GM12875 (cell line): ENCODE measurements at regions not wholly inside any gene's neighbourhood (a gene's known extent, or its start where the extent isn't known, plus 50 kb on each side); places are given as distances from the start of the nearest gene placed in this dataset.

ENCODE experiments used
- H3K4me3 ChIP-seq: one replicate; pipeline ENCODE4 v1.5.1; 2011; ENCODE audit warnings: low read depth, low read length, control low read depth
- CTCF ChIP-seq: IDR thresholded peaks from 2 replicates; pipeline ENCODE4 v1.5.1; 2011; ENCODE audit warnings: low read depth, mild to moderate bottlenecking, control low read depth, inconsistent platforms, low read length, moderate library complexity, borderline replicate concordance; ENCODE audit not compliant: insufficient read depth

- TF ChIP-seq CTCF, result no peak
- no peak overlapping the region for H3K4me3 ChIP-seq
Measured at GRCh38 chr1:162983671-162984425, 85.3 kb upstream of the RGS4 start.

GRCh38 chr1:162982364-162982763, 86.8 kb upstream of the RGS4 start:
- no peak for TF ChIP-seq CTCF
- H3K4me3 ChIP-seq, result no peak overlapping the region

DNA sequence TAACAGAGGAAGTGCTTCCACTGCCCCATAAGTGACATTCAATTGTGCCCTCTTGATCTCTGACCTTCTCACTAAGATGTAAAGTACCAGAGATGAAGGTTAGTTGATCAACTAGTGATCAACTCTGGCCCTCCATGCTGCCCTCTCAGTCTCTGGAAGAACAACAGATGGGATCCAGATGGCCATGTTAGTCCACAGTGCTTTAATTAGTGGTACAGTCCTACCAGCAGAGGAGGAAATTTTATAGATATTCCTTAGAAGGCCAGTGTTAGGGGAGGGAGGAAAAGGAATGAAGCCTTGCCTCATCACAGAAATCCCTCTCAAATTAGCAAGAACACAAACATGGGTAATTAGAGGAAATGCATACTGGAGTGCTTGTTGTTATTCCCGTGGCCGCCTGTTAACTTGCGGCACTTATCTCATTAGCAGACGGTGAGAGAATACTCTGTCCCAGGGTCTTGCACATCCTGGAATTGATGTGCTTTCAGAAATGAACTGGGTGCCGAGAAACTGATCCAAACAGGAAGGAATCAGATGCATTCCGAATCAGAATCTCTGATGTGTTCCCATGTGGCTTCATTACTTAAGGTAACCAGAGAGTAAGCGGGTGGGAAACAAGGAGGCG, 91.1 kb upstream of the RGS4 start:
- no peak for TF ChIP-seq CTCF
- H3K4me3 ChIP-seq, result no peak overlapping the region

DNA sequence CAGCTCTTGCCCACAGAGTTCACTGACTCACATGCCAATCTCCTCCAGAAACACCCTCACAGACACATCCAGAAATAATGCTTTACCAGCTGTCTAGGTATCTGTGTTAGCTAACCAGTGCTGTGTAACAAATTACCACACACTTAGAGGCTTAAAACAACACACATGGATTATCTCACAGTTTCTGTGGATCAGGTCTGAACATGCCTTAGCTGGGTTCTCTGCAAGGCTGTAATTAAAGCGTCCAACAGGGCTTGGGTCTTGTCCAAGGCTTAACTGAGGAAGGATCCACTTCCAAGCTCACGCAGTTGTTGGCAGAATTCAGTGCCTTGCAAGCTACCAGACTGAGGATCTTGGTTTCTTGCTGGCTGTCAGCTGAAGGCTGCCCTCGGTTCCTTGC, 92.5 kb upstream of the RGS4 start:
- no peak for TF ChIP-seq CTCF
- H3K4me3 ChIP-seq, result no peak overlapping the region

DNA sequence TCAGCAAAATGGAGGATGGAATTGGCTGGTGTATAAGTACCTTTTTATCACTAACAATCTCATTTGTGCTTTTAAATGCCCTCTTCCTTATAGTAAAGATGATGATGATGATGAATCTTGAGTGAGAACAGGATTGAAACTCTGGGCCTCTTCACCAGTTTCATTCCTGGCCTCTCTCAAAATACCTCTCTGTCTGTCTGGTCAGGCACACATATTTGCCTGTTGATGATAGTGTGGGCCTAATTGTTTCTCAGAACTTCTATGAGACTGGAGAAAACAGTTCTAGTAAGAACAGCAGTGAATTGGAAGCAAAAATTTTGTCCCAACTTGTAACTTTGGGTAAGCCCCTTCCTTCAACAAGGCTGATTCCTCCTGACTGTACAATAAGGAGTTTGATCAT, 94.4 kb upstream of the RGS4 start:
- no peak for TF ChIP-seq CTCF
- no peak overlapping the region for H3K4me3 ChIP-seq

- no peak for TF ChIP-seq CTCF
- no peak overlapping the region for H3K4me3 ChIP-seq
Measured at GRCh38 chr1:162973381-162973795, 95.8 kb upstream of the RGS4 start.

- no peak for TF ChIP-seq CTCF
- no peak overlapping the region for H3K4me3 ChIP-seq
Measured at GRCh38 chr1:162972773-162973172, 96.4 kb upstream of the RGS4 start.
